ENCODE measurements at regions not wholly inside any gene's neighbourhood (a gene's known extent, or its start where the extent isn't known, plus 50 kb on each side); places are given as distances from the start of the nearest gene placed in this dataset.

- H3K27me3 ChIP-seq (ENCODE audit: control insufficient read depth in 1 of 2, insufficient read depth in 2 of 2, low read length in 2 of 2) = peaks cover 0 to 5% of the 10 kb centered on the region in 2 donors
- no peaks in the 10 kb centered on the region for H3K9me3 ChIP-seq (ENCODE audit: control insufficient read depth in 2 of 2, low read length in 2 of 2)
- no peaks in the 10 kb centered on the region for H3K36me3 ChIP-seq (ENCODE audit: control insufficient read depth in 2 of 2, insufficient read depth in 2 of 2, low read length in 2 of 2)
- H3K9ac ChIP-seq (ENCODE audit: low read length in 2 of 2) = no peak overlapping the region
- H3K4me1 ChIP-seq (ENCODE audit: control insufficient read depth, insufficient read depth, low read length) = no peaks in the 10 kb centered on the region
- H3K4me3 ChIP-seq (ENCODE audit: low read length in 2 of 2) = no peak overlapping the region
- no peak overlapping the region for H3K27ac ChIP-seq (ENCODE audit: low read length)
These were observed 207.5 kb upstream of the PWP1 start for GRCh38 chr12:107477947-107478610.

- peaks cover 0 to 5% of the 10 kb centered on the region in 2 donors for H3K27me3 ChIP-seq (ENCODE audit: control insufficient read depth in 1 of 2, insufficient read depth in 2 of 2, low read length in 2 of 2)
- no peak overlapping the region for H3K9ac ChIP-seq (ENCODE audit: low read length in 2 of 2)
- H3K4me1 ChIP-seq (ENCODE audit: control insufficient read depth, insufficient read depth, low read length) = no peaks in the 10 kb centered on the region
- H3K9me3 ChIP-seq (ENCODE audit: control insufficient read depth in 2 of 2, low read length in 2 of 2) = no peaks in the 10 kb centered on the region
- no peak overlapping the region for H3K4me3 ChIP-seq (ENCODE audit: low read length in 2 of 2)
- H3K27ac ChIP-seq (ENCODE audit: low read length) = no peak overlapping the region
- no peaks in the 10 kb centered on the region for H3K36me3 ChIP-seq (ENCODE audit: control insufficient read depth in 2 of 2, insufficient read depth in 2 of 2, low read length in 2 of 2)
These were observed 206.7 kb upstream of the PWP1 start for GRCh38 chr12:107478881-107479280.

GRCh38 chr12:107480836-107481608 is 204.6 kb upstream of the PWP1 start:
- Histone ChIP-seq H3K9me3 (ENCODE audit: control insufficient read depth in 2 of 2, low read length in 2 of 2) (peaks cover 0 to 2% of the 10 kb centered on the region in 2 donors), H3K9ac (ENCODE audit: low read length in 2 of 2) (no peak overlapping the region), H3K27ac (ENCODE audit: low read length) (no peak overlapping the region), H3K4me3 (ENCODE audit: low read length in 2 of 2) (no peak overlapping the region), H3K4me1 (ENCODE audit: control insufficient read depth, insufficient read depth, low read length) (no peaks in the 10 kb centered on the region), H3K27me3 (ENCODE audit: control insufficient read depth in 1 of 2, insufficient read depth in 2 of 2, low read length in 2 of 2) (peaks cover 0 to 2% of the 10 kb centered on the region in 2 donors), H3K36me3 (ENCODE audit: control insufficient read depth in 2 of 2, insufficient read depth in 2 of 2, low read length in 2 of 2) (no peaks in the 10 kb centered on the region)

DNA sequence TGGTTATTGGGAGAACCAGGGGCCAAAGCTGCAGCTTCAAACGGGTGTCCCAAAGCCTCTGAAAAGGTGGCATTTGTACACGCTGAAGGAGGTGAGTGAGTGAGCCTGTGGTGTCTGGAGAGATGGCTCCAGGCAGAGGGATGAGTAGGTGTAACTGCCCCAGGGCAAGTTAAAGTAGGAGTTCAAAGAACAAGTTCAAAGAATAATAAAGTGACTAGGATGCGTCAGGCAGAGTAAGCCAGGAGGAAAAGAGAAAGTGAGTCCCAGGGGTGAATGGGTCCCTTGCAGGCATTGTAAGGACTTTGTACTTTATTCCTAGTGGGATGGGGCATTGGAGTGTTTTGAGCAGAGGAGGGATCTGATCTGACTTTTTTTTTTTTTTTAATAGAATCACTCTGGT is 201.4 kb upstream of the PWP1 start:
- peaks cover 0 to 2% of the 10 kb centered on the region in 2 donors for H3K9me3 ChIP-seq (ENCODE audit: control insufficient read depth in 2 of 2, low read length in 2 of 2)
- H3K36me3 ChIP-seq (ENCODE audit: control insufficient read depth in 2 of 2, insufficient read depth in 2 of 2, low read length in 2 of 2) = no peaks in the 10 kb centered on the region
- no peaks in the 10 kb centered on the region for H3K27me3 ChIP-seq (ENCODE audit: control insufficient read depth in 1 of 2, insufficient read depth in 2 of 2, low read length in 2 of 2)
- H3K27ac ChIP-seq (ENCODE audit: low read length) = no peak overlapping the region
- H3K4me1 ChIP-seq (ENCODE audit: control insufficient read depth, insufficient read depth, low read length) = no peaks in the 10 kb centered on the region
- H3K4me3 ChIP-seq (ENCODE audit: low read length in 2 of 2) = no peak overlapping the region
- no peak overlapping the region for H3K9ac ChIP-seq (ENCODE audit: low read length in 2 of 2)

DNA sequence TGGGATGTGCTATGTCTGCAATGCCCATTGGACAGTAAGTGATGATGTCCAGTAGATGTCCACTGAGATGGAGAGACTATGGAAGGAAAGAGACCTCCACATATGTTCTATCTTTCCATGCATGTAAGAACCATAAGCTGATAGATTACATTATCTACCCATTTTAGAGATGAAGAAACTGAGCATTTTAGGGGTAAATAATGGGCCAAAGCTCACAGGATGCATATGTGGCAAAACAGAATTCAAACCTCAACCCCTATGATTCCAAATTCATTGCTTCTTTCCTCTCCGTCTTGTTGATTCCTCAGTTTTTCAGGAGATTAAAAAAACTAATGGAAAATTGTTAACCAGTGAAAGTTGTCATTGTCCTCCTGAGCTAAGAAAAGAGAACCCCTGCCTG is 200.7 kb upstream of the PWP1 start:
- Histone ChIP-seq H3K36me3 (ENCODE audit: control insufficient read depth in 2 of 2, insufficient read depth in 2 of 2, low read length in 2 of 2) (no peaks in the 10 kb centered on the region), H3K9ac (ENCODE audit: low read length in 2 of 2) (no peak overlapping the region), H3K27ac (ENCODE audit: low read length) (no peak overlapping the region), H3K9me3 (ENCODE audit: control insufficient read depth in 2 of 2, low read length in 2 of 2) (peaks cover 0 to 2% of the 10 kb centered on the region in 2 donors), H3K4me3 (ENCODE audit: low read length in 2 of 2) (no peak overlapping the region), H3K4me1 (ENCODE audit: control insufficient read depth, insufficient read depth, low read length) (no peaks in the 10 kb centered on the region), H3K27me3 (ENCODE audit: control insufficient read depth in 1 of 2, insufficient read depth in 2 of 2, low read length in 2 of 2) (no peaks in the 10 kb centered on the region)

DNA sequence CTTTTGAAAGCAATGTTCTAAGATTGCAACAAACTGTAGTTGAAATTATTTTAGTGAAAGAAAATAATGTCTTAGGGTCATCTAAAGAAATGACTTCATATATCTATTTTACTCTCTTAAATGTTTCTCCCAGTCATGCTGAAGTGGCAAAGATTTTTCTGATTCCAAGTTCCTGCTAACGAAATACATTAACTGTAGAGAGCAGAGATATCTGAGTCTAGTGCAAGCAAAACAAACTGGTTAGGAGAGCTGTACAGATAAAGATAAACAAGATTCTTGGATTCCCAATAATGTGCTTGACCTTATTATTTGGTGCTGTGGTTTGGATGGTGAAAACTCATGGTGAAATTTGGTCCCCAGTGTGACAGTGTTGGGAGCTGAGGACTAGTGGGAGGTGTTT is 199.9 kb upstream of the PWP1 start:
- no peak overlapping the region for H3K9ac ChIP-seq (ENCODE audit: low read length in 2 of 2)
- no peaks in the 10 kb centered on the region for H3K36me3 ChIP-seq (ENCODE audit: control insufficient read depth in 2 of 2, insufficient read depth in 2 of 2, low read length in 2 of 2)
- peaks cover 0 to 2% of the 10 kb centered on the region in 2 donors for H3K9me3 ChIP-seq (ENCODE audit: control insufficient read depth in 2 of 2, low read length in 2 of 2)
- no peak overlapping the region for H3K4me3 ChIP-seq (ENCODE audit: low read length in 2 of 2)
- no peak overlapping the region for H3K27ac ChIP-seq (ENCODE audit: low read length)
- H3K27me3 ChIP-seq (ENCODE audit: control insufficient read depth in 1 of 2, insufficient read depth in 2 of 2, low read length in 2 of 2) = no peaks in the 10 kb centered on the region
- no peaks in the 10 kb centered on the region for H3K4me1 ChIP-seq (ENCODE audit: control insufficient read depth, insufficient read depth, low read length)

DNA sequence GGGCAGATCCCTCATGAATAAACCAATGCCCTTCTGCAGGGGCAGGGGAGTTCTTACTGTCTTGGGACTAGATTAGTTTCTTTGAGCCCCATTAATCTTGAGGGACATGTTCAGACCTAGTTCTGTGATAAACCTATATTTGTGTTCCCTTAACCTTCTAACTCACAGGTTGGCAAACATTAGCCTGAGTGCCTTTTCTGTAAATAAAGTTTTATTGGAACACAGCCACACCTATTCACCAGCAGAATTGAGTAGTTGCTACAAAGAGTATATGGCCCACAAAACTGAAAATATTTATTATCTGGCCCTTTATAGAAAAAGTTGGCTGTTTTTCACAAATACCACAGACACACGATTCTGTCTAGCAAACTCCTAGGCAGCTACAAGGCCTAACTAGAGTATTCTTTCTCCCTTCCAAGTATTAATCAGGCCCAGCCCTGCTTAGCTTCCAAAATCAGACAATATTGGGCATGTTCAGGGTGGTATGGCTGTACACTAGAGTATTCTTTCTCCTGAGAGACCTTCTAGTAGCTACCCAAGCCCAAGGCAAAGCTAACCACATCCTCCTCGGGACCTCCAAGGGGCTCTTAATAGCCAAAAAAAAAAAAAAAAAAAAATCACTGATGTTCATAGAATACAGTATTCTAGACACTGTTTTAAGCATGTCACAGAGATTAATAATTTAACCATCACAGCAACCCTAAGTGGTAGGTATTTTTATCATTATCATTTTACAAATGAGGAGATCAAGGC is 199.3 kb upstream of the PWP1 start:
- H3K27me3 ChIP-seq (ENCODE audit: control insufficient read depth in 1 of 2, insufficient read depth in 2 of 2, low read length in 2 of 2) = no peaks in the 10 kb centered on the region
- no peaks in the 10 kb centered on the region for H3K4me1 ChIP-seq (ENCODE audit: control insufficient read depth, insufficient read depth, low read length)
- H3K9me3 ChIP-seq (ENCODE audit: control insufficient read depth in 2 of 2, low read length in 2 of 2) = peaks cover 0 to 2% of the 10 kb centered on the region in 2 donors
- no peak overlapping the region for H3K4me3 ChIP-seq (ENCODE audit: low read length in 2 of 2)
- H3K9ac ChIP-seq (ENCODE audit: low read length in 2 of 2) = no peak overlapping the region
- no peaks in the 10 kb centered on the region for H3K36me3 ChIP-seq (ENCODE audit: control insufficient read depth in 2 of 2, insufficient read depth in 2 of 2, low read length in 2 of 2)
- no peak overlapping the region for H3K27ac ChIP-seq (ENCODE audit: low read length)

- no peaks in the 10 kb centered on the region for H3K4me1 ChIP-seq (ENCODE audit: control insufficient read depth, insufficient read depth, low read length)
- no peak overlapping the region for H3K27ac ChIP-seq (ENCODE audit: low read length)
- no peaks in the 10 kb centered on the region for H3K27me3 ChIP-seq (ENCODE audit: control insufficient read depth in 1 of 2, insufficient read depth in 2 of 2, low read length in 2 of 2)
These were observed 198.5 kb upstream of the PWP1 start for GRCh38 chr12:107487011-107487680.

GRCh38 chr12:107488666-107489065 is 196.9 kb upstream of the PWP1 start:
- Histone ChIP-seq H3K4me3 (ENCODE audit: low read length in 2 of 2) (no peak overlapping the region), H3K27me3 (ENCODE audit: control insufficient read depth in 1 of 2, insufficient read depth in 2 of 2, low read length in 2 of 2) (no peaks in the 10 kb centered on the region), H3K27ac (ENCODE audit: low read length) (no peak overlapping the region), H3K9me3 (ENCODE audit: control insufficient read depth in 2 of 2, low read length in 2 of 2) (peaks cover 0 to 2% of the 10 kb centered on the region in 2 donors), H3K9ac (ENCODE audit: low read length in 2 of 2) (no peak overlapping the region), H3K36me3 (ENCODE audit: control insufficient read depth in 2 of 2, insufficient read depth in 2 of 2, low read length in 2 of 2) (no peaks in the 10 kb centered on the region), H3K4me1 (ENCODE audit: control insufficient read depth, insufficient read depth, low read length) (no peaks in the 10 kb centered on the region)

More at GRCh38 chr12:107487011-107487680, 198.5 kb upstream of the PWP1 start:
- peaks cover 0 to 2% of the 10 kb centered on the region in 2 donors for H3K9me3 ChIP-seq (ENCODE audit: control insufficient read depth in 2 of 2, low read length in 2 of 2)
- no peak overlapping the region for H3K4me3 ChIP-seq (ENCODE audit: low read length in 2 of 2)
- no peak overlapping the region for H3K9ac ChIP-seq (ENCODE audit: low read length in 2 of 2)
- no peaks in the 10 kb centered on the region for H3K36me3 ChIP-seq (ENCODE audit: control insufficient read depth in 2 of 2, insufficient read depth in 2 of 2, low read length in 2 of 2)

DNA sequence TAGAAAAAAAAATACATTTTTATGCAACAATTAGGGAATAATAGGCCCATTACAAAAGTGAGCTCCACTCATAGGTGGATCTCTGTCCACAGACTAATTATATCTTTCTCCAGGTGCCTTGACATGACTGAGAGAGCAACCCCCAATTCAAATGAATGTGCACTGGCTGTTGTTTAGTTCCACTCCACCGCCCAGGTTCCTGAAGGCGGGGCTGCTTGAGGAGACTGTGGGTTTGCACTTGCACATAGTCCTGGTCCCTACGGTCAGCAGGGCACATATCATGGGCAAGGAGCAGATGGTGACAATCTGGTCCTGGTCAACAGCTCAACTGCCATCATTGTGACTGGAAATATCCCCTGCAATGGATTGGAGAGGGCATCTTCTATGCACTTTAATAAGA is 195.6 kb upstream of the PWP1 start:
- Histone ChIP-seq H3K27me3 (ENCODE audit: control insufficient read depth in 1 of 2, insufficient read depth in 2 of 2, low read length in 2 of 2) (no peaks in the 10 kb centered on the region), H3K9me3 (ENCODE audit: control insufficient read depth in 2 of 2, low read length in 2 of 2) (no peaks in the 10 kb centered on the region), H3K4me3 (ENCODE audit: low read length in 2 of 2) (no peak overlapping the region), H3K36me3 (ENCODE audit: control insufficient read depth in 2 of 2, insufficient read depth in 2 of 2, low read length in 2 of 2) (no peaks in the 10 kb centered on the region), H3K9ac (ENCODE audit: low read length in 2 of 2) (no peak overlapping the region), H3K4me1 (ENCODE audit: control insufficient read depth, insufficient read depth, low read length) (no peaks in the 10 kb centered on the region), H3K27ac (ENCODE audit: low read length) (no peak overlapping the region)
